ENCODE measurements at regions not wholly inside any gene's neighbourhood (a gene's known extent, or its start where the extent isn't known, plus 50 kb on each side); places are given as distances from the start of the nearest gene placed in this dataset.

- TF ChIP-seq POLR2AphosphoS5 (IDR thresholded peaks at IDR 0.05) (no peak), CTCF (IDR thresholded peaks at IDR 0.05) (no peak), POLR2A (IDR thresholded peaks at IDR 0.05; ENCODE audit: low read depth) (no peak)
Measured at GRCh38 chr1:241440904-241441303, 78.7 kb downstream of the FH start.
